ENCODE measurements at regions not wholly inside any gene's neighbourhood (a gene's known extent, or its start where the extent isn't known, plus 50 kb on each side); places are given as distances from the start of the nearest gene placed in this dataset.

GRCh38 chr1:88163187-88163586 is 520.9 kb upstream of the PKN2 start:
- no peak for DNase-seq (ENCODE audit: low read depth in 4 of 4, low spot score in 2 of 4)

GRCh38 chr1:88168126-88168525 is 515.9 kb upstream of the PKN2 start:
- DNase-seq (ENCODE audit: low read depth in 4 of 4, low spot score in 2 of 4), result no peak

GRCh38 chr1:88169139-88169538 is 514.9 kb upstream of the PKN2 start:
- no peak for DNase-seq (ENCODE audit: low read depth in 4 of 4, low spot score in 2 of 4)

- no peak for DNase-seq (ENCODE audit: low read depth in 4 of 4, low spot score in 2 of 4)
Observed at GRCh38 chr1:88169939-88170338, 514.1 kb upstream of the PKN2 start.

- no peak for DNase-seq (ENCODE audit: low read depth in 4 of 4, low spot score in 2 of 4)
Observed at GRCh38 chr1:88175120-88175630, 508.9 kb upstream of the PKN2 start.

GRCh38 chr1:88175631-88176226 is 508.3 kb upstream of the PKN2 start:
- no peak for DNase-seq (ENCODE audit: low read depth in 4 of 4, low spot score in 2 of 4)

GRCh38 chr1:88179943-88180342 is 504.1 kb upstream of the PKN2 start:
- DNase-seq (ENCODE audit: low read depth in 4 of 4, low spot score in 2 of 4), result no peak

GRCh38 chr1:88180449-88181108 is 503.5 kb upstream of the PKN2 start:
- peak; percentile 50 to 77 (median 56) for DNase-seq (ENCODE audit: low read depth in 4 of 4, low spot score in 2 of 4)

- DNase-seq (ENCODE audit: low read depth in 4 of 4, low spot score in 2 of 4), result no peak
Observed at GRCh38 chr1:88186911-88187310, 497.2 kb upstream of the PKN2 start.

- no peak for DNase-seq (ENCODE audit: low read depth in 4 of 4, low spot score in 2 of 4)
Observed at GRCh38 chr1:88188038-88188437, 496.0 kb upstream of the PKN2 start.

- DNase-seq (ENCODE audit: low read depth in 4 of 4, low spot score in 2 of 4), result no peak
Observed at GRCh38 chr1:88189525-88189924, 494.5 kb upstream of the PKN2 start.

GRCh38 chr1:88191917-88192316 is 492.2 kb upstream of the PKN2 start:
- no peak for DNase-seq (ENCODE audit: low read depth in 4 of 4, low spot score in 2 of 4)

- DNase-seq (ENCODE audit: low read depth in 4 of 4, low spot score in 2 of 4), result no peak
Observed at GRCh38 chr1:88194542-88194941, 489.5 kb upstream of the PKN2 start.

- DNase-seq (ENCODE audit: low read depth in 4 of 4, low spot score in 2 of 4), result no peak
Observed at GRCh38 chr1:88200545-88200944, 483.5 kb upstream of the PKN2 start.

- no peak for DNase-seq (ENCODE audit: low read depth in 4 of 4, low spot score in 2 of 4)
Observed at GRCh38 chr1:88204111-88204510, 480.0 kb upstream of the PKN2 start.

GRCh38 chr1:88204612-88205167 is 479.4 kb upstream of the PKN2 start:
- DNase-seq (ENCODE audit: low read depth in 4 of 4, low spot score in 2 of 4), result no peak

- no peak for DNase-seq (ENCODE audit: low read depth in 4 of 4, low spot score in 2 of 4)
Observed at GRCh38 chr1:88208389-88208788, 475.7 kb upstream of the PKN2 start.

- no peak for DNase-seq (ENCODE audit: low read depth in 4 of 4, low spot score in 2 of 4)
Observed at GRCh38 chr1:88210103-88210787, 473.8 kb upstream of the PKN2 start.

- no peak for DNase-seq (ENCODE audit: low read depth in 4 of 4, low spot score in 2 of 4)
Observed at GRCh38 chr1:88216441-88216840, 467.6 kb upstream of the PKN2 start.

GRCh38 chr1:88217386-88217785 is 466.7 kb upstream of the PKN2 start:
- DNase-seq (ENCODE audit: low read depth in 4 of 4, low spot score in 2 of 4), result no peak

- no peak for DNase-seq (ENCODE audit: low read depth in 4 of 4, low spot score in 2 of 4)
Observed at GRCh38 chr1:88219521-88219920, 464.6 kb upstream of the PKN2 start.

GRCh38 chr1:88221411-88221810 is 462.7 kb upstream of the PKN2 start:
- DNase-seq (ENCODE audit: low read depth in 4 of 4, low spot score in 2 of 4), result no peak

All from left renal cortex interstitium (tissue), 4 donors.